COLO668 (cell line): ENCODE measurements at regions not wholly inside any gene's neighbourhood (a gene's known extent, or its start where the extent isn't known, plus 50 kb on each side); places are given as distances from the start of the nearest gene placed in this dataset.

Experiments used
- DNase-seq: peaks from one replicate; lab custom pipeline; 2025; ENCODE audit not compliant: unreplicated experiment; lab: John Stamatoyannopoulos, UW

- DNase-seq = no peak
Observed at GRCh38 chr13:38518328-38518727, 168.5 kb upstream of the FREM2 start.

DNA sequence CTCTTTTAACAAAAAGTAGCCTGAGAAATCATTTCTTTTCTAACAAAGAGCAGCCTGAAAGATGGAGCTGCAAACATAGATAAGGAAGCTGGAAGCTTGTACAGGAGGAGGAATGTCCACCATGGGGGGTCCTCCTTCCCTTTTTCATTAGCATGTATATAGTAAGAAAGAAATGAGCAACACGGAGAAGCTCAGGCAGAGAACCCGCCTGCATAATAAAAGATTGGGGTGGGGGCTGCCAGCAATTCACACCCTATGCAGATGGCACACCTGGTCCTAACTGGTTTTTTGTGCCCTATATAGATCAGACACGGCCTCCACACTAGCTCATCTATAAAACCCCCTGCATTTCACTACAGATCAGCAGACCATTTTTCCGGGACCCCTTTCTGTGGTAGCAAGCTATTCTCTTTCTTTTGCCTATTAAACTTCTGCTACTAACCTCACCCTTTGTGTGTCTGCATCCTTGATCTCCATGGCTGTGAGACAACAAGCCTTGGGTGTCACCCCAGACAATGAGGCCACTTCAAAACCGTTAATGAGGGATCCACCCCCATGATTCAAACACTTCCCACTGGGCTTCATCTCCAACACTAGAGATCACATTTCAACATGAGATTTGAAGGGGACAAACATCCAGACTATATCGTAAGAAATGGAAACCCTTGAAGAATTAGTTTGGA, 167.5 kb upstream of the FREM2 start:
- DNase-seq = no peak

DNA sequence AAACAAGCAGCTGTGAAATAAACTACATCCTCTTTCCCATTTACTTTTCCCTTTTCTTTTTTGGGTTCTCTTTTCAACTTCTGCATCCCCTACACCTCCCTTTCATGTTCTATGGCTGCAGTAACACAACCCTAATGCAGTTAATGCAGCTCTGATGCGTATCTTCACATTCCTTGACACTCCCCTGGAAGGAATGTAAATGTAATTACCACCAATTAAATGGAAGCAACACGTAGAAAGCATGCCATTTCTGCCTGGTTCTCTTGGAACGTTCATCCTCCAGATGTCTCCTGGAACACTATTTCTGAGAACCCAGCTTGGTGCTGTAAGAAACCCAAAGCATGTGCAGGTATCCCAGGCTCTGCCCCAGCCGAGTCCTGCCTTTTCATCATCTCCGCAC, 166.8 kb upstream of the FREM2 start:
- DNase-seq = no peak

GRCh38 chr13:38527140-38527539, 159.7 kb upstream of the FREM2 start:
- DNase-seq = no peak

GRCh38 chr13:38528986-38529385, 157.9 kb upstream of the FREM2 start:
- DNase-seq = no peak

GRCh38 chr13:38530492-38530891, 156.4 kb upstream of the FREM2 start:
- no peak for DNase-seq

- peak; percentile 67 for DNase-seq
Observed at GRCh38 chr13:38535261-38535660, 151.6 kb upstream of the FREM2 start.

DNA sequence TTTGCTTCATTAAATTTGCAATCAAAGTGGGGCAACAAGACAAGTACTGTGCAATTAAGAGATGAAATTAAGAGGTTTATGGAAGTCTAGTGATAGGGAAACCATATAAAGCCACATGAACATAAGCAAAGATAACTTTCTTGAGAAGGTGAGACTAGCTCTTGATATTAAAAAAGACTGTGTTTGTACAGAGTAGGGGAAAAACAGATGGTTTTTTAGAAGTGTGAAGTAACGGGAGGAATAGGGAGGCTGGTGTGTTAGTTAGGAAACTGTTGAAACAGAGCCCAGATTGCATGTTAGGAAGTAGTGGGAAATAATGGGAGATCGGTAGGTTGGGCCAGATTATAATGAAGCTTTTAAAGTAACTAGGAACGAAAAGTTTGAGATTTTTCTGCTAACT, 149.8 kb upstream of the FREM2 start:
- DNase-seq = no peak

DNA sequence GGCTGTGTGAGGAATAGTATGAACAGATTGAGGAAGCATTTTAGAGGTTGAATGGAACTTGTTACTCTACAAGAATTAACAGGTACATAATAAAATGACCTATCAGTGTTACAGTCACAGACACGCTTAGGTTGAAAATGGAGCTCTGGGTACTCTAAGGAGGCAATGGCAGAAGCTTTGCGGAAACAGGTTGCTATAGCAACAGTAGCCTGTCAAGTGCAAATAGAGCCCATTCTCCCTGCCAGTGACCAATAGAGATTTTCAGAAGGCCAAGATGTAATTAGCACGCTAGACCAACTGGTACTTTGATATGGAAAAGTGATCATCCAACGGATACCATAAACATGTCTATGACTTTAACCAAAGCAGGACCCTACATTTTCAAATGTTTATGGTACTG, 148.5 kb upstream of the FREM2 start:
- DNase-seq = no peak

DNA sequence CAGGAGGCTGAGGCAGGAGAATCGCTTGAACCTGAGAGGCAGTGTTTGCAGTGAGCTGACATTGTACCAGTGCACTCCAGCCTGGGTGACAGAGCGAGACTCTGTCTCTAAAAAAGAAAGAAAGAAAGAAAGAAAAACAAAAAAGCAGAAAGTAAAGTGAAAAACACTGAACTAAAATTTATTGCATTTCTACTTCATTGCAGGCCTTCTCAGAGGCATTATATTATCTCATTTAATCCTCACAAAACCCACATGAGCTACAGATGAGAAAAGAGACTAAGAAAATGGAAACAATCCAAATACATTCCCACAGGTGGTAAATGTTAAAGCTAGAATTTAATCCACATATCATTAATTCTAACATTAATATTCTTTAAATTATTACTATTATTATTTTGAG, 147.2 kb upstream of the FREM2 start:
- no peak for DNase-seq

DNA sequence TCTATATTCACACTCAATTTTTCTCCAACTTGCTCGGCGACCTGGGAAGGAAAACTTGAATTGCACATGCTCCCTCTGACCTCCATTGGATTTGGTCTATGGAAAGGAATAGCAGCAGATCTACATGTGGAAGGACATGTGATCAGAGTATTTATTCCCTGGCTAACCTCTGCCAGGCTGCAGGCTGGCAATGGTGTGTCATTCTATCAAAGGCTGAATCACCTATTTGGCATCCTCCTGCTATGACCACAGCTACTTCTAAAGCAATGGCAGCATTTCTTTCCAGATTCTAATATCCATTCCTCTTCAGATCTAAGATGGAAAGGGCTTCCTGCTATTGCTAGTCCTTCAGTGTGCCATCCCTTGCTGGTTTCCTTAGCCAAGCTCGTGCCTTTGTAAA, 144.3 kb upstream of the FREM2 start:
- DNase-seq = no peak

- no peak for DNase-seq
Observed at GRCh38 chr13:38543561-38543960, 143.3 kb upstream of the FREM2 start.

- DNase-seq = no peak
Observed at GRCh38 chr13:38563739-38564138, 123.1 kb upstream of the FREM2 start.

GRCh38 chr13:38564256-38565150, 122.4 kb upstream of the FREM2 start:
- no peak for DNase-seq

- DNase-seq = no peak
Observed at GRCh38 chr13:38566023-38566422, 120.9 kb upstream of the FREM2 start.

DNA sequence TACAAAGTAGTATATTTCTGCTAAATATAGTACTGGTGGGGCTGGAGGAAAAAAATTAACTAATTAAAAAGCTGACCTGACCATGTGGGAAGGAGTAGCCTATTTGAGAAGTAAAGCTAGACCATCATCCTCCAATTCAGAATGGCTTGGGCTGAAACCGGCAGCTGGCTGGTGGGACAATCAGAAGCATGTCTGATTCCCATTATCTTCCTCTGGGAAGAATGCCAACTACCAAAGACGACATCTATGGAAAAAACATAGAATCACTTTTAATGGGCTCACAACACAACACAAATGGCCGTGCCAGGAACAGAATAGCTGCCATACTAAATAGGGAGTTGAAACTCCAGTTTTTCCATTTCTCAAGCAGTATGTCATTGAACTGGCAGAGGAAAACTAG, 120.4 kb upstream of the FREM2 start:
- DNase-seq = peak; percentile 51

DNA sequence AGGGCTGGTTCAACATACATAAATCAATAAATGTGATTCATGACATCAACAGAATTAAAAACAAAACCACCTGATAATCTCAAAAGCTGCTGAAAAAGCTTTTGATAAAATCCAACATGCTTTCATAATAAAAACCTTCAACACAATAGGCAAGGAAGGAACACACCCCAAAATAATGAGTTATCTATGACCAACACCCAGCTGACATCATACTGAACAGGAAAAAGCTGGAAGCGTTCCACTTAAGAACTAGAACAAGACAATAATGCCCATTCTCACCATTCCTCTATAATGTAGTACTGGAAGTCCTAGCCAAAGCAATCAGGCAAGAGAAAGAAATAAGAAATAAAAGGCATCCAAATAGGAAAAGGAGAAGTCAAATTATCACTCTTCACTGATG, 116.2 kb upstream of the FREM2 start:
- no peak for DNase-seq

GRCh38 chr13:38575427-38575826, 111.5 kb upstream of the FREM2 start:
- DNase-seq = no peak

DNA sequence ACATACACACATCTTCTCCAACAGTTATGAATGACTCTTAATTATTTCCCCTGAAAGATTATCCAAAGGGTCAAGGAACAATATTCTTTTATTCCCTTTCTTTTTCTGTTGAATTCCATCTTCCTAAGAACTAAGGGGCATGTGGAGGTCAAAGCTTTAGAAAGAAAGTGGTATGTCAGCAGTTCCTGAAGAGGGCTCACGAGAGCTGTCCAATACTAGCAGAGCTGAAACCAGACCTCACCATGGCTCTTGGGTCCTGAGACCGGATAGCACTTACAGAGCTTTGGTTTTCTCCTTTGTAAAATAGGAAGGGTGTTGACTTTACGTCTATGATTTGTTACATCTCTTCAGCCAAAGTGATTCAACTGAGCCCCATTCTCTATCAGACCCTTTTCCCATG, 109.8 kb upstream of the FREM2 start:
- DNase-seq = no peak

DNA sequence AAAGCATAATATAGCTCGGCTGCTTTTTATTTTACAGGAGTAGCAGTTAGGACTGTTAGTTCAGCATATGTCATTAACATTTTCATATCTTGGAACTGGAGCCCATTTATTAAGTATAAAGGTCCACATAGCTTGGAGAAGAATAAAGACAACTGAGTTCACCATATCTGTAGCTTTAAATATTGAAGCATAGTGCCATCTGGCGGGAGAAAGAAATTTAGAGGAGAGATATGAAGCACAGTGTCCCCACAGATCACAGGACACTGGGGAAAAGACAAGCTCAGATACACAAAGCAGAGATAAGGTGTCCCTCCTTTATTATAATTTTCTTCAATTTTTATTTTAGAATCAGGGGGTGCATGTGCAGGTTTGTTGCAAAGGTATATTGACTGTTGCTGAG, 104.7 kb upstream of the FREM2 start:
- peak; percentile 45 for DNase-seq

DNA sequence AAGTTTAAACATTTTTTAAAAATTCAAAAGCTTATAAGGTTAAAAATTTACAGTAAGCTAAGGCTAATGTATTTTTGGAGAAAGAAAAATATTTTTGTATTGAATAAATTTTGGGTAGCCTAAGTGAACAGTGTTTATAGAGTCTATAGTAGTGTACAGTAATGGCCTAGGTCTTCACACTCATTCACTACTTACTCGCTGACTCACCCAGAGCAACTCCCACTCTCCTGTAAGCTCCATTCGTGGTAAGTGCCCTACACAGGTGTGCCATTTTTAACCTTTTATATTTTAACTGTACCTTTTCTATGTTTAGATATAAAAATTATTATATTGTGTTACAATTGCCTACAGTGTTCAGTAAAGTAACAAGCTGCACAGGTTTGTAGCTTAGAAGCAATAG, 96.6 kb upstream of the FREM2 start:
- no peak for DNase-seq

DNA sequence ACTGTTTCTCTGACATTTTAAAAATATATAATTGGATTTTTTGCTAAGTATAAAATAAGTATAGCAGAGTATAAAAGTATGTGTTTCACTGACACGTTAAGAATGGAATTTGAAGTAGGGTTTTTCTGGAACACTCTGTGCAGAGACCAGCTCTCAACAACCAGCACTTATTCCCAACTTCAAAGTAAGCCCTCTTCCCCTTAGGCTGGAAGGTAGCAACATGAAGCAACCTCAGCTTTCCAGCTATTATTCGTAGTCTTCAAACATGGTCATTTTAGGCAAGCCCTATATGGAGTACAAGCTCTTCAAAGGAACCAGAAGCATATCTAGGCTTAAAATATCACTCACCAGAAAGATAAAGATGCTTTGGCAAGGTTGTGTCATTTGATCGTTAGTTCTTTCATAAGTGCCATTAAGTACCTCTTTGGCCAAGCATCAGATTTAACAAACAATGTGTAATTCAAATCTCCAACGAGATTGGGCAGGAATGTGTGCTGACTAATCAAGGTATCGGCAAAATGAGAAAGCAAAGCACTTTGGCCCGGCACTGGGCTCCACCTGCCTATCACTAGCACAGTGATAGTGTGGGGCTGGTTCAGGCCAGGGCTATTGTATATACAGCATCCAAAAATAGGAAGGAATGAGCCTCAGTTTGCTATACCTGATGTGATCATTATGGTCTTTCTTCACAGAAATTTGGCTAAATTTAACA, 95.9 kb upstream of the FREM2 start:
- peak; percentile 86 for DNase-seq
